ENCODE measurements at regions not wholly inside any gene's neighbourhood (a gene's known extent, or its start where the extent isn't known, plus 50 kb on each side); places are given as distances from the start of the nearest gene placed in this dataset.

GRCh38 chr10:78875331-78875877, 193.4 kb upstream of the ZMIZ1 start:
- no peak for DNase-seq

GRCh38 chr10:78875932-78876331, 192.8 kb upstream of the ZMIZ1 start:
- no peak for DNase-seq

- DNase-seq: no peak
These were observed 192.3 kb upstream of the ZMIZ1 start for GRCh38 chr10:78876449-78876848.

- DNase-seq: no peak
These were observed 189.1 kb upstream of the ZMIZ1 start for GRCh38 chr10:78879621-78880020.

GRCh38 chr10:78886129-78886528, 182.6 kb upstream of the ZMIZ1 start:
- no peak for DNase-seq

GRCh38 chr10:78889536-78890063, 179.2 kb upstream of the ZMIZ1 start:
- no peak for DNase-seq

- no peak for DNase-seq
These were observed 178.3 kb upstream of the ZMIZ1 start for GRCh38 chr10:78890506-78890905.

GRCh38 chr10:78891741-78892140, 177.0 kb upstream of the ZMIZ1 start:
- no peak for DNase-seq

- no peak for DNase-seq
These were observed 176.2 kb upstream of the ZMIZ1 start for GRCh38 chr10:78892338-78893176.

GRCh38 chr10:78893217-78893616, 175.5 kb upstream of the ZMIZ1 start:
- DNase-seq: no peak

GRCh38 chr10:78894089-78894840, 174.5 kb upstream of the ZMIZ1 start:
- no peak for DNase-seq

- DNase-seq: no peak
These were observed 173.9 kb upstream of the ZMIZ1 start for GRCh38 chr10:78894841-78895195.

GRCh38 chr10:78895469-78895868, 173.3 kb upstream of the ZMIZ1 start:
- no peak for DNase-seq

- no peak for DNase-seq
These were observed 172.4 kb upstream of the ZMIZ1 start for GRCh38 chr10:78896159-78896928.

GRCh38 chr10:78898341-78899097, 170.2 kb upstream of the ZMIZ1 start:
- no peak for DNase-seq

GRCh38 chr10:78899098-78899754, 169.5 kb upstream of the ZMIZ1 start:
- DNase-seq: no peak

- no peak for DNase-seq
These were observed 168.6 kb upstream of the ZMIZ1 start for GRCh38 chr10:78899996-78900714.

- DNase-seq: no peak
These were observed 167.9 kb upstream of the ZMIZ1 start for GRCh38 chr10:78900715-78901430.

GRCh38 chr10:78901694-78902093, 167.1 kb upstream of the ZMIZ1 start:
- DNase-seq: no peak

GRCh38 chr10:78902815-78903214, 166.0 kb upstream of the ZMIZ1 start:
- no peak for DNase-seq

All from NCI-H1105 (cell line).